Fibroblast of peridontal ligament (primary cell): ENCODE measurements at regions not wholly inside any gene's neighbourhood (a gene's known extent, or its start where the extent isn't known, plus 50 kb on each side); places are given as distances from the start of the nearest gene placed in this dataset.

Source experiments
- DNase-seq: peaks from one replicate; pipeline ENCODE4 v3.0.0-alpha.2; 2010; ENCODE audit errors: extremely low read depth

GRCh38 chr22:22999523-22999922 lies 70.8 kb upstream of the GNAZ start:
- no peak for DNase-seq

GRCh38 chr22:23000657-23001347 lies 69.5 kb upstream of the GNAZ start:
- DNase-seq, result no peak

GRCh38 chr22:23001463-23001862 lies 68.9 kb upstream of the GNAZ start:
- DNase-seq, result no peak

- DNase-seq, result no peak
These were observed 67.6 kb upstream of the GNAZ start for GRCh38 chr22:23002612-23003180.

- no peak for DNase-seq
These were observed 62.5 kb upstream of the GNAZ start for GRCh38 chr22:23007823-23008222.

GRCh38 chr22:23008896-23009295 lies 61.4 kb upstream of the GNAZ start:
- DNase-seq, result no peak
